Occipital lobe (tissue), 1 donor: ENCODE measurements at regions not wholly inside any gene's neighbourhood (a gene's known extent, or its start where the extent isn't known, plus 50 kb on each side); places are given as distances from the start of the nearest gene placed in this dataset.

Experiments
- DNase-seq: peaks from one replicate; lab custom pipeline; 2025; lab: John Stamatoyannopoulos, UW

DNA sequence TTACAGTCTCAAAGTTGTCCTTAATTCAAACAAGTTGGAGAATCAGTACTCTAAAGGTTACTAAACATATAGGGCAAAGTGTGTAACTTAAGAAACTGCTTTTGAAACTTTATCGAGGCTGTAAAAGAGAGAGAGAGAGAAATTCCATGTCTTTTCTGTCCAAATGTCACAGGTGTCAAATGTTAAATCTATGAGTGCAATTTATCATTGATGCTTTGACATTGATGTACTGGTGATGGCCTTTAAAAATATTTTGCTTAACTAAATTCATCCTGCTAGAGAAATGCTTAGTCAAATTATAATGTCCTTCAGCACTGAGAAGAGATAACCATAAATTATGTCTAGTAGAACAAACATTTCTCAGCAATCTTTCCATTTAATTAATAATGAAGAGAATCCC lies 1602.1 kb upstream of the TMEFF2 start:
- DNase-seq: no peak

DNA sequence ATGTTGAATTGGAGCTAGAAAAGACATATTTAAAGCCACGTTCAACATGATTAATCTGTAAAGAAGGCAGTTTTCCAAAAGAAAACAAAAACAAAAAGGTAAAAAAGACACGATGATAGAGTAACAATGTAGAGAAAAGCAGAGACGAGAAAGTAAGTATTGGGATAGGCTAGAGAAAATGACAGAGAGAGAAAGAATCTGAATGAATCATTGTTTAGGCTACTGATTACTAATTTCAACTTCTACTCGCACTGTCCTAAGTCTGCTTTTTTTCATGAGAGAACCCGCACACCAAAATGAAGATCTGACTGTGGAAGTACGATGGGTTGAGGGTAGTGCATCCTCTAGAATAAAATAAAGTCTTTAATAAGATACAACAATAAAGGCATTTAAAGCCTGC lies 1599.2 kb upstream of the TMEFF2 start:
- no peak for DNase-seq

- DNase-seq: no peak
These were observed 1588.9 kb upstream of the TMEFF2 start for GRCh38 chr2:193783681-193784080.

GRCh38 chr2:193778293-193778692 lies 1583.6 kb upstream of the TMEFF2 start:
- no peak for DNase-seq

DNA sequence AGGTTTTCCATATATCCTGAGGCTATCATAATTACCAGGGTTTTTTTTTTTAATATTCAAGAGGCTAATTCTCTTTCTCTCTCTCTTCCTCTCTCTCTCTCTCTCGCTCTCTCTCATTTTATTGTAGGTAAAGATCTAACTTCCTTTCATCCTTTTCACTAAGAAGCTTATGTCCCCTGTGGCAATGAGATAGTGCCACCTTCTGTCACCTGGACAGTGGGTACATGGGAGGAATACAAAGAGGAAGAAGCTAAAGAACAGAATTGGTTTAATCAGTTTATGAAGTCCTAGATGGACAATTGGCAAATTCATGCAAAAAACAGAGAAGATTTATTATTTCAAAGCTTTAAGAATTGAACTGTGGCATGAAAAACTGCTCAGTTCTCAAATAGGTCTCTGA lies 1582.3 kb upstream of the TMEFF2 start:
- DNase-seq: no peak

GRCh38 chr2:193774166-193774565 lies 1579.4 kb upstream of the TMEFF2 start:
- no peak for DNase-seq

GRCh38 chr2:193751299-193751698 lies 1556.6 kb upstream of the TMEFF2 start:
- no peak for DNase-seq

DNA sequence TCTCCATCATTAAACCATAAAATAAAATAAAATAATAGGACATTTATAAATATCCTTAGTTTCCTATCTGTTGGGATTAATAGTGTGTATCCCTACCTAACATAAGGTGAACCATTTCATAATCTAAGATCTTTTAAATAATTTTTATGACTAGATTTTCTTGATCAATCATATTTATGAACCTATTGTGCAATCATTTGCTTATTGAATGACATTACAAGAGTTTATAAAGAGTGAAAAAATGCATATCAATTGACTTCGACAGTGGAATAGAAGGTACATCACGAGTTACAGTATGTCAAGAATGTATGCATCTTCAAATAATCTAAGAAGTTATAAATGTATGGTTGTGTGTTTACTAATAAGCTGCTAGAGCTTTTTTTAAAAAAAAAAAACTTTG lies 1554.8 kb upstream of the TMEFF2 start:
- DNase-seq: no peak

- no peak for DNase-seq
These were observed 1548.4 kb upstream of the TMEFF2 start for GRCh38 chr2:193743089-193743488.

DNA sequence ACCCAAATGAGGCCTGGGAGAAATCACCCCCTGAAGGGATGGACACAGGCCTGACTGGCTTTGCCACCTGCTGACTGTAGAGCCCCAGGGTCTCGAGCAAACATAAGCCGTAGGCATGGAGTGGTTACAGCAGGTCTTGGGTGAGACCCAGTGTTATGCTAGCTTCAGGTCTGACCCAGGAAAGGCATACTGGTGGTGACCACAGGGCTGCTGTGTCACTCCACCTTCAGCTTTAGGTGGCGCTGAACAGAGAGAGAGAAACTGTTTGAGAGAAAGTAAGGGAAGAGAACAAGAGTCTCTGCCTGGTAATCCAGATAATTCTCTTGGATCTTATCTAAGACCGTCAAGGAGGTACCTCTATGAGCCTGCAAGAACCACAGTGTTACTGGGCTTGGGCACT lies 1544.2 kb upstream of the TMEFF2 start:
- DNase-seq: no peak

DNA sequence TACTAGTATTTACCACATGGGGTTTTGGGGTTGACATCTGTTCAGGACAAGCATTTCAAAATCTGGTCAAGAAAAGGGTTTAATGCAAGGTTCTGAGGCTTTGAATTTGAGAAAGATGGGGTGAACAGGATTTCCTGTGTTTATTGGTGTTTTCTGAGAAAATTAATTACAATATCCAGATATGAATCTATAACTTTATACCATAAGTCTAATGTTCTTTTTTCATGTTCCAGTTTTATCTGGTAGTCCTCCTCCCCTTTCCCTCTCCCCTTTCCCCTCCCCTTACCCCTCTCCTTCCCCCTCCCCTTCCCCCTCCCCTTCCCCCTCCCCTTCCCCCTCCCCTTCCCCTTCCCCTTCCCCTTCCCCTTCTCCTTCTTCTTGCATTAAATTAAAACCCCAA lies 1518.2 kb upstream of the TMEFF2 start:
- DNase-seq: no peak

DNA sequence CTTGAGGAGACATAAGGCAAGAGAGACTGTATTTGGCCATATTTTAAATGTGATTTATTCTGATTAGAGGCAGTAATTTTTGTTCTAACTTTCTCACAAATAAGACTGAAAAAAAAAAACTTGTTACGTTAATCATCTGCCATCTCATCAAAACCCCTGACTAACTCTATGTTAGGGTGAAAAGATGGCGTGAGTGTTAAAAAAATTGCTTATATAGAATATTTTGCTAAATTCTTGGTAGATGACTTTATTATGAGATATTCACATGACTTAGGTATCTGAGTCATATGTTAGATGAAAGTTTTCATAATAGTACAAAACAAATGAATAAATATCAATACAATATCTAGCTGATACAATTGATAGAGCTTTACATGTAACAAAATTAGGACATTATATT lies 1508.7 kb upstream of the TMEFF2 start:
- no peak for DNase-seq

DNA sequence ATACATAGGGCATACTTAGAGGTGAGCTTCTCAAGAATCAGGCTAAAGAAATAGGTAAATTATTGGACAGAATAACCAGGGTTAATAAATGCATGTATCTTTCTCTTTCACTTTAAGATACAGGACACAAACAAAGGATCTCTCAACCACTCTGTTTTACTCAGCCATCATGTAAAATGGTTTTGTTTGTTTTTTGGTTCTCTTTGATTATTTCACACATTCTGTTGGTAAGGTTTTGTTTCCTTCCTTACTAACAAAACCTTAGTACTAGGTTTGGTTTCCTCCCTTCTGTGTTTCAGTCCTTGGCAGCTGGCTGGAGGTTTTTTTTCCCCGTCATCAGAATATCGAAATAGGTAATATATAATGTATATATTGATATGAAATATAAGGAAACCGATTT lies 1506.8 kb upstream of the TMEFF2 start:
- DNase-seq: no peak

GRCh38 chr2:193695367-193695766 lies 1500.6 kb upstream of the TMEFF2 start:
- no peak for DNase-seq

- no peak for DNase-seq
These were observed 1499.0 kb upstream of the TMEFF2 start for GRCh38 chr2:193693758-193694157.

GRCh38 chr2:193690572-193690971 lies 1495.8 kb upstream of the TMEFF2 start:
- no peak for DNase-seq

GRCh38 chr2:193687195-193687594 lies 1492.5 kb upstream of the TMEFF2 start:
- no peak for DNase-seq

- DNase-seq: no peak
These were observed 1485.1 kb upstream of the TMEFF2 start for GRCh38 chr2:193679847-193680246.

GRCh38 chr2:193670478-193670877 lies 1475.7 kb upstream of the TMEFF2 start:
- no peak for DNase-seq

GRCh38 chr2:193668557-193669323 lies 1474.0 kb upstream of the TMEFF2 start:
- no peak for DNase-seq

DNA sequence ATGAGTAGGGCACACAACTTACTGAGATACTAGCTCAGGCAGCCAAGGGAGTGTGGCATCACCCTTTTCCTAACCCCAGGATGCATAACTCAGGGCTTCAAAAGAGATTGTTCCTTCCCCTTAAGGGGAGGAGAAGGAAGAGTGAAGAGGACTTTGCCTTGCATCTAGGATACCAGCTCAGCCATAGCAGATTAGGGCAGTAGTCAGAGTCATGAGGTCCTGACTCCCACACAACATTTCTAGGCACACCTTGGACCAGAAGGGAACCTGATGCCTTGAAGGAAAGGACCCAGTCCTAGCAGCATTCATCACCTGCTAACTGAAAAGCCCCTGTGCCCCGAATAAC lies 1433.2 kb upstream of the TMEFF2 start:
- DNase-seq: no peak

- no peak for DNase-seq
These were observed 1432.6 kb upstream of the TMEFF2 start for GRCh38 chr2:193627187-193627926.

DNA sequence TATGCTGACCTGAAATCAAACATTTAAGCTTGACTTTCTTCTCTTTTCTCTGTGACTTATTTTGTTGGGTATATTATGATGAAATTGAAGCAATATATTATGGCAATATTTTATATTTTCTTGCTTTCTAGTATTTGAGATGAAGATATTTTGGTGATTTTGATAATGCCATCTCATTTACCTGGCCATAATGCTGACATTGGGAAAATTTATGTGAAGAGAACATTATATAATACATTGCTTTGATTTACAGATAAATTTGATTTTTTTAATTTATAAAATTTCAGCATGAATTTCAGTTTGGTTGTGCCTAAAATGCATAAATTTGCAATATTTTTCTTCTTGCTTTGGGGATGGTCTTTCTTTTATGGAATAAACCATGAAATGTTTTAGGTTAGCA lies 1413.7 kb upstream of the TMEFF2 start:
- no peak for DNase-seq
